ENCODE measurements at regions not wholly inside any gene's neighbourhood (a gene's known extent, or its start where the extent isn't known, plus 50 kb on each side); places are given as distances from the start of the nearest gene placed in this dataset.
A peak's percentile ranks its signal among the peaks of the same experiment; 100 is the strongest.

DNA sequence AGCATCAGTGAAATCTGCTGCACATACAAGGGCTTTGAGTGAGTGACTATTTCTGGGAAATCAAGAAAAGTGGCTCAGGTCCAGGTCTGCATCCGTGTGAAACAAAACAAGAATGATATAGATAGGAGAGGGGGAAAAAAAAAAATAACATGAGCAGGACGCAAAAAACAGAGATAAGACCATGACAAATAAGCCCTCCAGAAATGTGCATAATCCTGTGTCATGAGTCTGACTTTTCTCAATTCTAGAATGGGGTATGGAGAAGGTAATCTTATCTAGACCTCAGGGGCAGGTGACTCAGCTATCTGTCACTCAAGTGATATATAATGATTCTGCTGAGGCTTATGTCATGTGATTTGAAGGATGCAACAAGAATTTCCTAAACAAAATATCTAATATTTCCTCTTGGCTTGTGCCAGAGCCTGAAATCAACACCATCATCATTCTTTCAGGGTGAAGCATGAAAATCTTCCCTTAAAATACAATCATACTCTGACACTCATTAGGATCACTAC lies 250.0 kb downstream of the PHLDA1 start (continued):
- TF ChIP-seq, protein P1, sequence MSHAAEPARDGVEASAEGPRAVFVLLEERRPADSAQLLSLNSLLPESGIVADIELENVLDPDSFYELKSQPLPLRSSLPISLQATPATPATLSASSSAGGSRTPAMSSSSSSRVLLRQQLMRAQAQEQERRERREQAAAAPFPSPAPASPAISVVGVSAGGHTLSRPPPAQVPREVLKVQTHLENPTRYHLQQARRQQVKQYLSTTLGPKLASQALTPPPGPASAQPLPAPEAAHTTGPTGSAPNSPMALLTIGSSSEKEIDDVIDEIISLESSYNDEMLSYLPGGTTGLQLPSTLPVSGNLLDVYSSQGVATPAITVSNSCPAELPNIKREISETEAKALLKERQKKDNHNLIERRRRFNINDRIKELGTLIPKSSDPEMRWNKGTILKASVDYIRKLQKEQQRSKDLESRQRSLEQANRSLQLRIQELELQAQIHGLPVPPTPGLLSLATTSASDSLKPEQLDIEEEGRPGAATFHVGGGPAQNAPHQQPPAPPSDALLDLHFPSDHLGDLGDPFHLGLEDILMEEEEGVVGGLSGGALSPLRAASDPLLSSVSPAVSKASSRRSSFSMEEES (CRISPR knock-in tag; IDR thresholded peaks at IDR 0.05): peak; percentile 93
- TF ChIP-seq ZNF134 (CRISPR knock-in tag; conservative IDR thresholded peaks at IDR 0.05) (no peak), RFX7 (CRISPR knock-in tag; IDR thresholded peaks at IDR 0.05) (no peak), ZNF121 (CRISPR knock-in tag; conservative IDR thresholded peaks at IDR 0.05) (no peak), STAT5A (IDR thresholded peaks at IDR 0.05; ENCODE audit: borderline replicate concordance, low read length) (peak; percentile 30; the same call in 1 of the 2 replicates), POLR3A (IDR thresholded peaks at IDR 0.05; ENCODE audit: borderline replicate concordance, extremely low read depth, insufficient read depth, insufficient read length) (no peak), ZFPM2 (CRISPR knock-in tag; IDR thresholded peaks at IDR 0.05) (no peak), CCNT2 (IDR thresholded peaks at IDR 0.05; ENCODE audit: borderline replicate concordance, extremely low read depth, insufficient read length, low read depth, low read length) (peak; percentile 87), L3MBTL2 (IDR thresholded peaks at IDR 0.05) (no peak), DACH1 (IDR thresholded peaks at IDR 0.05; ENCODE audit: partially characterized antibody) (peak; percentile 61), MYNN (IDR thresholded peaks at IDR 0.05) (peak; percentile 37; the same call in 1 of the 2 replicates), MYNN (CRISPR knock-in tag; IDR thresholded peaks at IDR 0.05) (no peak), ZSCAN32 (CRISPR knock-in tag; IDR thresholded peaks at IDR 0.05) (no peak), RBM22 (IDR thresholded peaks at IDR 0.05; ENCODE audit: low read depth, low read length, poor library complexity, severe bottlenecking) (no peak), KLF16 (IDR thresholded peaks at IDR 0.05) (no peak), NFE2 (IDR thresholded peaks at IDR 0.05; ENCODE audit: low read depth) (peak; percentile 93), BRD9 (IDR thresholded peaks at IDR 0.05; ENCODE audit: low read depth, partially characterized antibody) (no peak), NRF1 (conservative IDR thresholded peaks at IDR 0.05 in 1 of 2, IDR thresholded peaks at IDR 0.05 in 1 of 2) (peak; percentile 23 to 33; a peak in 1 of 4 replicates), FOXK2 (conservative IDR thresholded peaks at IDR 0.05 in 1 of 2, IDR thresholded peaks at IDR 0.05 in 1 of 2; ENCODE audit: low read depth in 2 of 2) (peak; percentile 82 to 83), OTX1 (CRISPR knock-in tag; IDR thresholded peaks at IDR 0.05) (no peak), CBX8 (IDR thresholded peaks at IDR 0.05; ENCODE audit: borderline replicate concordance, extremely low read depth, low read depth, low read length, poor library complexity, severe bottlenecking) (no peak), CEBPG (CRISPR knock-in tag; IDR thresholded peaks at IDR 0.05) (no peak), CEBPG (tag; conservative IDR thresholded peaks at IDR 0.05 in 1 of 2, IDR thresholded peaks at IDR 0.05 in 1 of 2) (peak in 1 of 2 experiments; percentile 46; a peak in 1 of 4 replicates), TCF7 (IDR thresholded peaks at IDR 0.05; ENCODE audit: borderline replicate concordance) (no peak), TCF7L2 (IDR thresholded peaks at IDR 0.05; ENCODE audit: low read depth, low read length) (no peak), ZNF77 (CRISPR knock-in tag; IDR thresholded peaks at IDR 0.05) (no peak)
- TF ChIP-seq, protein P2, sequence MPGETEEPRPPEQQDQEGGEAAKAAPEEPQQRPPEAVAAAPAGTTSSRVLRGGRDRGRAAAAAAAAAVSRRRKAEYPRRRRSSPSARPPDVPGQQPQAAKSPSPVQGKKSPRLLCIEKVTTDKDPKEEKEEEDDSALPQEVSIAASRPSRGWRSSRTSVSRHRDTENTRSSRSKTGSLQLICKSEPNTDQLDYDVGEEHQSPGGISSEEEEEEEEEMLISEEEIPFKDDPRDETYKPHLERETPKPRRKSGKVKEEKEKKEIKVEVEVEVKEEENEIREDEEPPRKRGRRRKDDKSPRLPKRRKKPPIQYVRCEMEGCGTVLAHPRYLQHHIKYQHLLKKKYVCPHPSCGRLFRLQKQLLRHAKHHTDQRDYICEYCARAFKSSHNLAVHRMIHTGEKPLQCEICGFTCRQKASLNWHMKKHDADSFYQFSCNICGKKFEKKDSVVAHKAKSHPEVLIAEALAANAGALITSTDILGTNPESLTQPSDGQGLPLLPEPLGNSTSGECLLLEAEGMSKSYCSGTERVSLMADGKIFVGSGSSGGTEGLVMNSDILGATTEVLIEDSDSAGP (CRISPR knock-in tag; IDR thresholded peaks at IDR 0.05): no peak
- TF ChIP-seq, protein P3, sequence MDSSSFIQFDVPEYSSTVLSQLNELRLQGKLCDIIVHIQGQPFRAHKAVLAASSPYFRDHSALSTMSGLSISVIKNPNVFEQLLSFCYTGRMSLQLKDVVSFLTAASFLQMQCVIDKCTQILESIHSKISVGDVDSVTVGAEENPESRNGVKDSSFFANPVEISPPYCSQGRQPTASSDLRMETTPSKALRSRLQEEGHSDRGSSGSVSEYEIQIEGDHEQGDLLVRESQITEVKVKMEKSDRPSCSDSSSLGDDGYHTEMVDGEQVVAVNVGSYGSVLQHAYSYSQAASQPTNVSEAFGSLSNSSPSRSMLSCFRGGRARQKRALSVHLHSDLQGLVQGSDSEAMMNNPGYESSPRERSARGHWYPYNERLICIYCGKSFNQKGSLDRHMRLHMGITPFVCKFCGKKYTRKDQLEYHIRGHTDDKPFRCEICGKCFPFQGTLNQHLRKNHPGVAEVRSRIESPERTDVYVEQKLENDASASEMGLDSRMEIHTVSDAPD (CRISPR knock-in tag; IDR thresholded peaks at IDR 0.05): no peak
